CD4-positive, alpha-beta memory T cell (primary cell): ENCODE measurements at regions not wholly inside any gene's neighbourhood (a gene's known extent, or its start where the extent isn't known, plus 50 kb on each side); places are given as distances from the start of the nearest gene placed in this dataset.

Experiments
- CTCF ChIA-PET: fragments of 350-600 bp; sonication (Branson Sonifier 250); formaldehyde crosslinking; loops from one replicate; lab custom pipeline; 2021; ENCODE audit warnings: inconsistent platforms; ENCODE audit not compliant: partially characterized antibody; lab: Charles Lee
- POLR2A ChIA-PET: fragments of 350-600 bp; sonication (Branson Sonifier 250); formaldehyde crosslinking; loops from one replicate; lab custom pipeline; 2021; ENCODE audit not compliant: partially characterized antibody; lab: Charles Lee
- DNase-seq, 5 donors: peaks; one replicate each; pipeline versions ENCODE4 v3.0.0 to v3.0.0-alpha.2; 2020 to 2022; ENCODE audit warnings: mixed read lengths in 1 of 5
- H3K27ac ChIP-seq: one replicate; pipeline ENCODE4 v1.7.0; 2013; ENCODE audit warnings: low read depth, low read length
- H3K27me3 ChIP-seq: 2 replicates; pipeline ENCODE4 v1.7.0; 2013; ENCODE audit warnings: mild to moderate bottlenecking, low read length, moderate library complexity; ENCODE audit not compliant: insufficient read depth
- H3K36me3 ChIP-seq: 2 replicates; pipeline ENCODE4 v1.7.0; 2013; ENCODE audit warnings: mild to moderate bottlenecking, low read length, moderate library complexity; ENCODE audit not compliant: insufficient read depth
- H3K4me1 ChIP-seq: 2 replicates; pipeline ENCODE4 v1.7.0; 2013; ENCODE audit warnings: mild to moderate bottlenecking, low read length, moderate library complexity; ENCODE audit not compliant: insufficient read depth
- H3K4me3 ChIP-seq, 2 donors: one replicate each; pipeline ENCODE4 v1.7.0; 2013; ENCODE audit warnings: low read length in 2 of 2, mild to moderate bottlenecking in 1 of 2
- H3K9me3 ChIP-seq, 2 donors: one replicate each; pipeline ENCODE4 v1.7.0; 2013; ENCODE audit warnings: low read length in 2 of 2, control low read depth in 1 of 2; ENCODE audit not compliant: control insufficient read depth in 1 of 2
- H3K27ac Mint-ChIP-seq, 7 donors: one replicate each; pipeline ENCODE4 v1.8.0; 2020 to 2021; ENCODE audit warnings: mixed read lengths in 7 of 7, mild to moderate bottlenecking in 6 of 7, inconsistent platforms in 3 of 7, moderate library complexity in 3 of 7
- H3K27me3 Mint-ChIP-seq, 2 donors: one replicate each; pipeline ENCODE4 v1.8.0; 2020 to 2021; ENCODE audit warnings: mixed read lengths in 2 of 2
- H3K36me3 Mint-ChIP-seq, 2 donors: one replicate each; pipeline ENCODE4 v1.8.0; 2020 to 2021; ENCODE audit warnings: mixed read lengths in 2 of 2, inconsistent platforms in 1 of 2, mild to moderate bottlenecking in 1 of 2
- H3K4me1 Mint-ChIP-seq, 4 donors: one replicate each; pipeline ENCODE4 v1.8.0; 2020 to 2021; ENCODE audit warnings: mixed read lengths in 4 of 4, mild to moderate bottlenecking in 1 of 4
- H3K4me3 Mint-ChIP-seq, 8 donors: one replicate each; pipeline ENCODE4 v1.8.0; 2020 to 2021; ENCODE audit warnings: mixed read lengths in 8 of 8, mild to moderate bottlenecking in 7 of 8, moderate library complexity in 6 of 8, inconsistent platforms in 3 of 8
- H3K9me3 Mint-ChIP-seq, 8 donors: one replicate each; pipeline ENCODE4 v1.8.0; 2020 to 2021; ENCODE audit warnings: mixed read lengths in 8 of 8, mild to moderate bottlenecking in 5 of 8, inconsistent platforms in 3 of 8, moderate library complexity in 1 of 8
- intact Hi-C: fragments of 100-400 bp; cut with micrococcal nuclease; formaldehyde crosslinking; loops from one replicate; pipeline ENCODE4 v1.15.1; 2023

DNA sequence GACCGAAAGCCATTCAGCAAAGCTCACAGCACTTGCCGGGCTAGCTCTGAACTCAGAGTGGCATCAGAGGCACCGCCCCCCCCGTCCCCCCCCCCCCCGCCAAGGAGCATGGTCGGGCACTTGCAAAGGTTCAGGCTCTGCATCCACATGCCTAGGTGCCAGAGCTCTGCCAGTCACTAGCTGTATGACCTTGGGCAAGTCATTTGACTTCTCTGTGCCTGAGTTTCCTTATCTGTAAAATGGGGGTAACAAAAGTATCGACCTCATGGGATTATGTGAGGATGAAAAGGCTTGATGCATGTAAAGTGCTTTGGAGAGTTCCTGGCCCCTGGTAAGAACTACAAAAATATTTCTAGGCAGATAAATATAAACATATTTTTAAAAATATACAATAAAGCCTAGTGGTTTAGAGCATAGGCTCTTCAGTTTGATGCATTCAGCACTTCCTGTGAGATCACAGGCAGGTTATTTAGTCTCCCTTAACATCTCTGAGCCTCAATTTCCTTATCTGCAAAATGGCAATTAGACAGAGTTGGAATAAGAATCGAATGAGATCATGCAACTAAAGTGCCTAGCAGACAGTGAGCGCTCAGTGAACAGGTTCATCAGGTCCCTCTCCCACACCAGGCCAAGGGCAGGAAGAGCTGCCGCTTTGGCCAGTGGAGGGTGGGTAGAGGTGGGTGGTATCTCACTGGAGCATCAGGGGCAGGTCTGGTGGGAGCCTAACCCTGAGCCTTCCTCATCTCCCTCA is 117.2 kb downstream of the CYLD start:
- no peak overlapping the region for H3K27ac ChIP-seq
- Mint-ChIP-seq H3K36me3 (no peaks in the 10 kb centered on the region), H3K4me1 (no peaks in the 10 kb centered on the region), H3K9me3 (peaks cover 0 to 7% (median 0%) of the 10 kb centered on the region in 8 donors), H3K4me3 (no peak overlapping the region), H3K27ac (no peak overlapping the region), H3K27me3 (peaks cover 10 to 19% of the 10 kb centered on the region in 2 donors)
- H3K36me3 ChIP-seq = no peaks in the 10 kb centered on the region
- no peaks in the 10 kb centered on the region for H3K9me3 ChIP-seq
- DNase-seq = no peak
- no peak overlapping the region for H3K4me3 ChIP-seq
- intact Hi-C loops = no loop called here
- POLR2A ChIA-PET = no interaction called here
- no peaks in the 10 kb centered on the region for H3K27me3 ChIP-seq
- CTCF ChIA-PET = no interaction called here
- no peaks in the 10 kb centered on the region for H3K4me1 ChIP-seq

DNA sequence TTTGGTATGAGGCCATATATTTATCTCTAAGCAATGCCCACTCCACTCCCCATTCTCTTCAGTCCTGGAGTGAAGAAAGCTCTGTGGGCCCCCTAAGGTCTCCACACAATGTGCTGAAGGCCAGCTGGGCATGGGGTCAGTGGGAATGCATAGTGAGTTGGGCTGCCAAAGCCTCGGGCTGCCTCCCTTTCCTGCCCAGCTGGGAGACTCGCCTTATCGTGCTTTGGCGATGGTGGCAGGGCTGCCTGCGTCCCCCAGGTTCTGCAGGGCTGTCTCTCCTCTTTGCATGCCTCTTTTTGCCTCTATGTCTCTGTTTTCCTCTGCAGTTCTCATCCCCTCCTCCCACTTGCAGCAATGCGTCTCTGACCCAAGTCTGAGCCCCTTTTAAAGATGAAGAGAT is 116.5 kb downstream of the CYLD start:
- H3K27me3 ChIP-seq = no peaks in the 10 kb centered on the region
- peaks cover 10 to 20% of the 10 kb centered on the region in 2 donors for H3K27me3 Mint-ChIP-seq
- H3K27ac ChIP-seq = no peak overlapping the region
- no peaks in the 10 kb centered on the region for H3K36me3 Mint-ChIP-seq
- H3K4me3 Mint-ChIP-seq = no peak overlapping the region
- no peak for DNase-seq
- H3K9me3 ChIP-seq = no peaks in the 10 kb centered on the region
- CTCF ChIA-PET = no interaction called here
- no peak overlapping the region for H3K4me3 ChIP-seq
- peaks cover 0 to 7% (median 0%) of the 10 kb centered on the region in 8 donors for H3K9me3 Mint-ChIP-seq
- H3K36me3 ChIP-seq = no peaks in the 10 kb centered on the region
- no peak overlapping the region for H3K27ac Mint-ChIP-seq
- no peaks in the 10 kb centered on the region for H3K4me1 ChIP-seq
- no peaks in the 10 kb centered on the region for H3K4me1 Mint-ChIP-seq
- intact Hi-C loops = no loop called here
- POLR2A ChIA-PET = no interaction called here

DNA sequence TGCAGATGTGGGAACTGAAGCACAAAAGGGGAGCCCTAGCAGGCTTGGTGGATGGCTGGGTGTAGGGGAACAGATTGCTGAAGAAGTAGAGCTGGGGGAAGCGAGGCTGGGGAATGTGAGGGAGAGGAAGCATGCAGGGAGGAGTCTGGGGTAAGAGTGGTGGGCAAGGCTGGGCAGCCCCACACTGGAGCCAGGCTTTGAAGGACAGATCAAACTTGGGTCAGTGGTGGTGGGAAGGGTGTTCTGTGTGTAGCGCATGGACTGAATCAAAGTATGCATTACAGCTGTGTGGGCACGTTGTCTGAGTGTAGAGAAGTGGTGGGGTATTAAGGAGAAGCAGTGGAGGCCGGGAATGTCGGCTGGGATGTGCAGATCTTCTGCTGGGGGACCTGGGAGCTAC is 116.0 kb downstream of the CYLD start:
- POLR2A ChIA-PET = no interaction called here
- Histone ChIP-seq H3K4me3 (no peak overlapping the region), H3K9me3 (no peaks in the 10 kb centered on the region), H3K36me3 (no peaks in the 10 kb centered on the region), H3K4me1 (no peaks in the 10 kb centered on the region), H3K27ac (no peak overlapping the region), H3K27me3 (no peaks in the 10 kb centered on the region)
- peaks cover 10 to 20% of the 10 kb centered on the region in 2 donors for H3K27me3 Mint-ChIP-seq
- no peaks in the 10 kb centered on the region for H3K36me3 Mint-ChIP-seq
- no peak for DNase-seq
- no peaks in the 10 kb centered on the region for H3K4me1 Mint-ChIP-seq
- peaks cover 0 to 7% (median 0%) of the 10 kb centered on the region in 8 donors for H3K9me3 Mint-ChIP-seq
- H3K4me3 Mint-ChIP-seq = no peak overlapping the region
- intact Hi-C loops = no loop called here
- H3K27ac Mint-ChIP-seq = no peak overlapping the region
- CTCF ChIA-PET = no interaction called here

DNA sequence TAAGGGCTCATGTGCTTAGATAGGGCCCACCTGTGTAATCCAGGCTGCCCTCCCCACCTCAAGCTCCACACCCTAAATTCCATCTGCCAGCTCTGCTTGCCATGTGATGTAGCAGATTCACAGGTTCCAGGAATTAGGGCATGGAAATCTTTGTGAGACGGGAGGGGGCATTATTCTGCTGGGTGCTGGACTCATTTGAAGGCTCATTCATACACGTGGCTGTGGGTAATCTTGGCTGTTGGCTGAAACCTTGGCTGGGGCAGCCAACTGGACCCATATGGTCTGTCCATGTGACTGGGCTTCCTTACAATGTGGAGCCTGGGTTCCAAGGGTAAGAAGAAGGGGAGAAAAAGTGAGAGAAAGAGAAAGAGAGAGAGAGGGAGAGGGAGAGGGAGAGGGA is 115.1 kb downstream of the CYLD start:
- Mint-ChIP-seq H3K27me3 (peaks cover 10 to 20% of the 10 kb centered on the region in 2 donors), H3K36me3 (no peaks in the 10 kb centered on the region), H3K4me1 (no peaks in the 10 kb centered on the region), H3K4me3 (no peak overlapping the region), H3K9me3 (peaks cover 0 to 7% (median 0%) of the 10 kb centered on the region in 8 donors), H3K27ac (peak overlapping the region in 1 of 7 donors; percentile 64)
- no peak overlapping the region for H3K4me3 ChIP-seq
- no peaks in the 10 kb centered on the region for H3K36me3 ChIP-seq
- POLR2A ChIA-PET = no interaction called here
- H3K27me3 ChIP-seq = no peaks in the 10 kb centered on the region
- H3K4me1 ChIP-seq = no peaks in the 10 kb centered on the region
- no peak overlapping the region for H3K27ac ChIP-seq
- no peaks in the 10 kb centered on the region for H3K9me3 ChIP-seq
- intact Hi-C loops = no loop called here
- CTCF ChIA-PET = no interaction called here
- no peak for DNase-seq

DNA sequence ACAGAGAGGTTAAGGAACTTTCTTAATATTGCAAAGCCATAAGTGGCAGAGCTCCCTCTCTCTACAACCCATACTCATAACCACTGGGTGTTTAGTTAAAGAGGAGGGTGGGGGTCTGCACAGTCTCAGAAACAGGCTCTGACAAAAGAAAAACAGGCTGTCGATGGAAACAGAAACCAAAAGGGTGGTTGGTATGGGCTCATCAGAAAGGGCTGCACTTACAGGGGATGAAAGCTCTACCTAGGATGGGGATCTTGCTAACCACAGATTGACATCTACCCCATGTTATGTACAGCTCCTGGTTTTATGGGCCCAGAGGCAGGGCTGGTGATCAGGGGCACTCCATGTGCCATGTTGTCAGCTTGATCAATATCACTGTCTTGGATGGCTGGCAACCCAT is 111.4 kb downstream of the CYLD start:
- H3K36me3 Mint-ChIP-seq = no peaks in the 10 kb centered on the region
- ChIA-PET CTCF (no interaction called here), POLR2A (no interaction called here)
- no peak overlapping the region for H3K27ac ChIP-seq
- no peak overlapping the region for H3K27ac Mint-ChIP-seq
- H3K4me1 ChIP-seq = no peaks in the 10 kb centered on the region
- no peaks in the 10 kb centered on the region for H3K4me1 Mint-ChIP-seq
- H3K9me3 ChIP-seq = no peaks in the 10 kb centered on the region
- H3K27me3 ChIP-seq = no peaks in the 10 kb centered on the region
- no peak for DNase-seq
- no peaks in the 10 kb centered on the region for H3K36me3 ChIP-seq
- peaks cover 0 to 7% (median 0%) of the 10 kb centered on the region in 8 donors for H3K9me3 Mint-ChIP-seq
- H3K4me3 ChIP-seq = no peak overlapping the region
- H3K4me3 Mint-ChIP-seq = no peak overlapping the region
- intact Hi-C loops = no loop called here
- H3K27me3 Mint-ChIP-seq = peaks cover 10 to 20% of the 10 kb centered on the region in 2 donors
